CD14-positive monocyte (primary cell): ENCODE measurements at regions not wholly inside any gene's neighbourhood (a gene's known extent, or its start where the extent isn't known, plus 50 kb on each side); places are given as distances from the start of the nearest gene placed in this dataset.
"Not testable (repeated sequence)": the region's sequence is repeated elsewhere in the genome, so short reads cannot be mapped to it uniquely, and the experiment has no call there.

Source experiments
- DNase-seq, 3 donors: peaks; one replicate each; pipeline ENCODE4 v3.0.0-alpha.2; 2011 to 2022
- H2AFZ ChIP-seq: 2 replicates; pipeline ENCODE4 v1.6.0; 2012; ENCODE audit warnings: mild to moderate bottlenecking, low read depth, low read length, inconsistent platforms; ENCODE audit not compliant: insufficient read depth, poor library complexity, severe bottlenecking
- H3K27ac ChIP-seq, 2 donors: 1 replicate in 1 of 2; 2 replicates in 1 of 2; pipeline ENCODE4 v1.5.1; 2012 to 2013; ENCODE audit warnings: low read length in 2 of 2, control low read depth in 1 of 2, inconsistent platforms in 1 of 2, low read depth in 1 of 2, mild to moderate bottlenecking in 1 of 2
- H3K27me3 ChIP-seq, 2 donors: one replicate each; pipeline versions ENCODE4 v1.6.0 to v1.6.1; 2011 to 2013; ENCODE audit warnings: low read length in 2 of 2; ENCODE audit not compliant: control insufficient read depth in 2 of 2, insufficient read depth in 2 of 2
- H3K36me3 ChIP-seq, 2 donors: replicated peaks in 1 of 2; 1 replicate in 1 of 2; 2 replicates in 1 of 2; pipeline versions ENCODE4 v1.5.1 to v1.6.1; 2012 to 2013; ENCODE audit warnings: low read length in 2 of 2, control low read depth in 1 of 2, inconsistent platforms in 1 of 2, mild to moderate bottlenecking in 1 of 2; ENCODE audit not compliant: insufficient read depth in 2 of 2, control insufficient read depth in 1 of 2
- H3K4me1 ChIP-seq, 2 donors: 1 replicate in 1 of 2; 2 replicates in 1 of 2; pipeline versions ENCODE4 v1.5.1 to v1.6.1; 2012 to 2013; ENCODE audit warnings: low read length in 2 of 2, control low read depth in 1 of 2, inconsistent platforms in 1 of 2, mild to moderate bottlenecking in 1 of 2, moderate library complexity in 1 of 2; ENCODE audit not compliant: insufficient read depth in 2 of 2, control insufficient read depth in 1 of 2
- H3K4me2 ChIP-seq: replicated peaks from 2 replicates; pipeline ENCODE3; 2012; ENCODE audit warnings: low read length, moderate library complexity, mild to moderate bottlenecking; ENCODE audit not compliant: poor library complexity, severe bottlenecking; ENCODE audit errors: extremely low read depth
- H3K4me3 ChIP-seq, 3 experiments: fragments of 200-600 bp in 1 of 3; sonication (generic) in 1 of 3; replicated peaks in 1 of 3; 1 replicate in 2 of 3; 2 replicates in 1 of 3; pipeline ENCODE4 v1.5.1; 2011 to 2013; ENCODE audit warnings: low read length in 3 of 3, mild to moderate bottlenecking in 3 of 3, control low read depth in 2 of 3, low read depth in 2 of 3, inconsistent platforms in 1 of 3, moderate library complexity in 1 of 3
- H3K79me2 ChIP-seq: 2 replicates; pipeline ENCODE4 v1.6.0; 2012; ENCODE audit warnings: mild to moderate bottlenecking, control low read depth, inconsistent platforms, low read length, moderate library complexity; ENCODE audit not compliant: insufficient read depth
- H3K9ac ChIP-seq: 2 replicates; pipeline ENCODE4 v1.6.0; 2017; ENCODE audit warnings: low read length, mild to moderate bottlenecking; ENCODE audit not compliant: insufficient read depth, poor library complexity, severe bottlenecking
- H3K9me3 ChIP-seq, 2 donors: replicated peaks in 1 of 2; 1 replicate in 1 of 2; 2 replicates in 1 of 2; pipeline versions ENCODE4 v1.5.1 to v1.6.1; 2012 to 2013; ENCODE audit warnings: low read length in 2 of 2, control low read depth in 1 of 2; ENCODE audit not compliant: control insufficient read depth in 1 of 2, insufficient read depth in 1 of 2
- H4K20me1 ChIP-seq: 2 replicates; pipeline ENCODE4 v1.6.0; 2012; ENCODE audit warnings: mild to moderate bottlenecking, low read length, control low read depth, moderate library complexity; ENCODE audit not compliant: insufficient read depth
- H3K27ac Mint-ChIP-seq, 7 donors: one replicate each; pipeline ENCODE4 v1.8.0; 2020; ENCODE audit warnings: mild to moderate bottlenecking in 7 of 7, mixed read lengths in 7 of 7, moderate library complexity in 6 of 7, inconsistent platforms in 2 of 7
- H3K27me3 Mint-ChIP-seq, 3 donors: one replicate each; pipeline ENCODE4 v1.8.0; 2021 to 2022; ENCODE audit warnings: low read depth in 3 of 3, mild to moderate bottlenecking in 3 of 3, mixed read lengths in 3 of 3, moderate library complexity in 3 of 3, inconsistent platforms in 1 of 3
- H3K36me3 Mint-ChIP-seq, 2 donors: one replicate each; pipeline ENCODE4 v1.8.0; 2020; ENCODE audit warnings: mixed read lengths in 2 of 2, inconsistent platforms in 1 of 2, mild to moderate bottlenecking in 1 of 2
- H3K4me1 Mint-ChIP-seq: one replicate; pipeline ENCODE4 v1.8.0; 2020; ENCODE audit warnings: mild to moderate bottlenecking, mixed read lengths
- H3K4me3 Mint-ChIP-seq, 2 donors: one replicate each; pipeline ENCODE4 v1.8.0; 2020; ENCODE audit warnings: mild to moderate bottlenecking in 2 of 2, mixed read lengths in 2 of 2, moderate library complexity in 1 of 2
- H3K9me3 Mint-ChIP-seq, 7 donors: one replicate each; pipeline ENCODE4 v1.8.0; 2020 to 2022; ENCODE audit warnings: mixed read lengths in 7 of 7, mild to moderate bottlenecking in 6 of 7, moderate library complexity in 6 of 7, inconsistent platforms in 2 of 7
- CTCF ChIP-seq: fragments of 200-600 bp; IDR thresholded peaks from one replicate; pipeline ENCODE4 v1.8.0; 2022; ENCODE audit warnings: antibody characterized with exemption, mild to moderate bottlenecking
- WGBS: methylation state at CpG from one replicate; pipeline ENCODE4 v1.1.5; 2013; ENCODE audit warnings: missing lambda C conversion rate; ENCODE audit not compliant: insufficient coverage; 5-methylcytosine and 5-hydroxymethylcytosine counted together
- intact Hi-C, 2 donors: fragments of 100-400 bp; cut with micrococcal nuclease; formaldehyde crosslinking; loops; one replicate each; pipeline versions ENCODE4 v1.15.0 to v1.15.1; 2023

- Histone ChIP-seq H3K27ac (no peak overlapping the region), H3K9ac (no peak overlapping the region), H3K4me3 (no peak overlapping the region), H3K4me1 (no peaks in the 10 kb centered on the region), H3K4me2 (no peak overlapping the region), H3K27me3 (no peaks in the 10 kb centered on the region), H3K36me3 (no peaks in the 10 kb centered on the region), H4K20me1 (no peaks in the 10 kb centered on the region), H3K79me2 (no peaks in the 10 kb centered on the region), H3K9me3 (peaks cover 8 to 12% of the 10 kb centered on the region in 2 donors), H2AFZ (no peak overlapping the region)
- no CpG with 5 or more reads among the region's 1 CpG for WGBS
- no peaks in the 10 kb centered on the region for H3K36me3 Mint-ChIP-seq
- no peak for TF ChIP-seq CTCF
- H3K4me1 Mint-ChIP-seq: no peaks in the 10 kb centered on the region
- H3K4me3 Mint-ChIP-seq: no peak overlapping the region
- intact Hi-C loops: no loop called here
- DNase-seq: no peak
- peaks cover 1 to 17% (median 12%) of the 10 kb centered on the region in 7 donors for H3K9me3 Mint-ChIP-seq
- no peaks in the 10 kb centered on the region for H3K27me3 Mint-ChIP-seq
- no peak overlapping the region for H3K27ac Mint-ChIP-seq
Observed at GRCh38 chr13:88483202-88483601, 812.0 kb downstream of the SLITRK5 start.

GRCh38 chr13:88507909-88508308 is 836.7 kb downstream of the SLITRK5 start:
- DNase-seq: no peak
- no peaks in the 10 kb centered on the region for H3K4me1 Mint-ChIP-seq
- no peak overlapping the region for H3K4me3 Mint-ChIP-seq
- no peak overlapping the region for H3K27ac Mint-ChIP-seq
- Histone ChIP-seq H2AFZ (no peak overlapping the region), H3K27ac (no peak overlapping the region), H3K4me3 (no peak overlapping the region), H3K36me3 (no peaks in the 10 kb centered on the region), H4K20me1 (no peaks in the 10 kb centered on the region), H3K4me2 (no peak overlapping the region), H3K79me2 (no peaks in the 10 kb centered on the region), H3K4me1 (no peaks in the 10 kb centered on the region), H3K27me3 (no peaks in the 10 kb centered on the region), H3K9me3 (peaks cover 33 to 44% of the 10 kb centered on the region in 2 donors), H3K9ac (no peak overlapping the region)
- no peak for TF ChIP-seq CTCF
- WGBS: 33% methylated on average over 1 of the region's 1 CpG
- no peaks in the 10 kb centered on the region for H3K27me3 Mint-ChIP-seq
- H3K9me3 Mint-ChIP-seq: peaks cover 18 to 35% (median 26%) of the 10 kb centered on the region in 7 donors
- H3K36me3 Mint-ChIP-seq: no peaks in the 10 kb centered on the region
- intact Hi-C loops: no loop called here

- H4K20me1 ChIP-seq, H3K36me3 ChIP-seq, H3K27ac ChIP-seq, intact Hi-C loops, H3K36me3 Mint-ChIP-seq, H3K4me1 ChIP-seq, H3K27me3 Mint-ChIP-seq, H3K4me1 Mint-ChIP-seq, H3K4me3 Mint-ChIP-seq, H3K9ac ChIP-seq, H3K27me3 ChIP-seq, H2AFZ ChIP-seq, H3K4me2 ChIP-seq, H3K4me3 ChIP-seq, H3K79me2 ChIP-seq, DNase-seq: not testable (repeated sequence)
- H3K9me3 ChIP-seq: peaks cover 19 to 27% of the 10 kb centered on the region in 2 donors
- Mint-ChIP-seq H3K9me3 (peaks cover 21 to 43% (median 27%) of the 10 kb centered on the region in 7 donors), H3K27ac (peak overlapping the region in 1 of 7 donors; percentile 5)
- no CpG with 5 or more reads among the region's 3 CpGs for WGBS
Observed at GRCh38 chr13:88512993-88513392, 841.8 kb downstream of the SLITRK5 start.
